Transverse colon (tissue), 4 donors: ENCODE measurements at regions not wholly inside any gene's neighbourhood (a gene's known extent, or its start where the extent isn't known, plus 50 kb on each side); places are given as distances from the start of the nearest gene placed in this dataset.

ENCODE experiments used
- DNase-seq: peaks from one replicate; pipeline ENCODE4 v3.0.0-alpha.2; 2019
- H3K27ac ChIP-seq, 4 donors: fragments of 200-600 bp; sonication (generic); 2 replicates each; pipeline ENCODE4 v1.5.1; 2016 to 2018; ENCODE audit warnings: inconsistent platforms in 4 of 4
- H3K27me3 ChIP-seq: fragments of 200-600 bp; sonication (generic); 2 replicates; pipeline ENCODE4 v1.5.1; 2017; ENCODE audit warnings: inconsistent platforms
- H3K36me3 ChIP-seq, 4 donors: fragments of 200-600 bp; sonication (generic); 2 replicates each; pipeline ENCODE4 v1.5.1; 2017 to 2019; ENCODE audit warnings: inconsistent platforms in 4 of 4
- H3K4me1 ChIP-seq, 4 donors: fragments of 200-600 bp; sonication (generic); 2 replicates each; pipeline ENCODE4 v1.5.1; 2017 to 2020; ENCODE audit warnings: inconsistent platforms in 4 of 4
- H3K4me3 ChIP-seq, 4 donors: fragments of 200-600 bp; sonication (generic); 1 replicate in 1 of 4; 2 replicates in 3 of 4; pipeline versions ENCODE4 v1.5.1 to v1.6.1; 2017 to 2019; ENCODE audit warnings: inconsistent platforms in 4 of 4
- H3K9me3 ChIP-seq, 2 donors: fragments of 200-600 bp; sonication (generic); 2 replicates each; pipeline ENCODE4 v1.5.1; 2017 to 2019; ENCODE audit warnings: inconsistent platforms in 2 of 2
- CTCF ChIP-seq, 5 experiments: fragments of 200-600 bp in 3 of 5; fragments of 450-650 bp in 2 of 5; sonication (generic) in 3 of 5; IDR thresholded peaks; 1 replicate in 2 of 5; 2 replicates in 3 of 5; pipeline ENCODE4 v1.5.1; 2016 to 2017; ENCODE audit warnings: antibody characterized with exemption in 5 of 5, inconsistent platforms in 3 of 5, mild to moderate bottlenecking in 2 of 5, moderate library complexity in 1 of 5
- EP300 ChIP-seq: sonication (generic); formaldehyde crosslinking; IDR thresholded peaks from one replicate; pipeline ENCODE4 v1.6.1; 2017; ENCODE audit warnings: antibody characterized with exemption, low read depth
- POLR2A ChIP-seq: fragments of 450-650 bp; IDR thresholded peaks from one replicate; pipeline ENCODE4 v1.6.1; 2016; ENCODE audit warnings: antibody characterized with exemption, mild to moderate bottlenecking, moderate library complexity
- POLR2AphosphoS5 ChIP-seq, 3 donors: sonication (generic); formaldehyde crosslinking; IDR thresholded peaks; one replicate each; pipeline ENCODE4 v1.6.1; 2016; ENCODE audit warnings: antibody characterized with exemption in 3 of 3
- WGBS, 2 donors: methylation state at CpG; one replicate each; pipeline ENCODE4 v1.1.5; 2018; ENCODE audit warnings: low coverage in 1 of 2; 5-methylcytosine and 5-hydroxymethylcytosine counted together
- in situ Hi-C, 4 donors: fragments of 200-750 bp; cut with MboI; loops; one replicate each; pipeline versions ENCODE4 v1.15.0 to v1.15.1; 2017; ENCODE audit warnings: low sequenced_read_pairs in 3 of 4, low pct_ligation_motif_present in 1 of 4, low pct_unique_long_range_greater_than_20kb in 1 of 4
- intact Hi-C: fragments of 100-400 bp; cut with DNase I; formaldehyde crosslinking; loops from one replicate; pipeline ENCODE4 v1.15.1; 2023; ENCODE audit warnings: low total_unique reads

GRCh38 chr3:31416980-31417379, 115.7 kb upstream of the STT3B start:
- intact Hi-C loops = no loop called here

GRCh38 chr3:31417486-31417885, 115.2 kb upstream of the STT3B start:
- TF ChIP-seq EP300 = no peak
- TF ChIP-seq POLR2A = no peak
- TF ChIP-seq POLR2AphosphoS5 (IDR thresholded peaks at IDR 0.05) = no peak
- TF ChIP-seq CTCF (IDR thresholded peaks at IDR 0.05) = no peak
- in situ Hi-C loops (no loop called here), intact Hi-C loops (no loop called here)

More at GRCh38 chr3:31416980-31417379, 115.7 kb upstream of the STT3B start:
- TF ChIP-seq POLR2AphosphoS5 (IDR thresholded peaks at IDR 0.05) (no peak), CTCF (IDR thresholded peaks at IDR 0.05) (no peak), POLR2A (no peak)
- Histone ChIP-seq H3K4me3 (no peak overlapping the region), H3K4me1 (no peaks in the 10 kb centered on the region), H3K27me3 (no peaks in the 10 kb centered on the region), H3K27ac (no peak overlapping the region), H3K9me3 (no peaks in the 10 kb centered on the region), H3K36me3 (no peaks in the 10 kb centered on the region)
- no peak for DNase-seq
- in situ Hi-C loops = no loop called here
- WGBS, 2 donors = 86 to 88% methylated on average over 3 to 4 of the region's 4 CpGs

GRCh38 chr3:31420311-31420710, 112.4 kb upstream of the STT3B start:
- DNase-seq = no peak
- in situ Hi-C loops (no loop called here), intact Hi-C loops (no loop called here)
- Histone ChIP-seq H3K4me1 (no peaks in the 10 kb centered on the region), H3K9me3 (no peaks in the 10 kb centered on the region), H3K4me3 (no peak overlapping the region), H3K27ac (no peak overlapping the region), H3K36me3 (no peaks in the 10 kb centered on the region), H3K27me3 (no peaks in the 10 kb centered on the region)
- no peak for TF ChIP-seq EP300
- TF ChIP-seq CTCF (IDR thresholded peaks at IDR 0.05) = no peak
- no peak for TF ChIP-seq POLR2A
- no peak for TF ChIP-seq POLR2AphosphoS5 (IDR thresholded peaks at IDR 0.05)
- 81 to 88% methylated on average over 4 of the region's 4 CpGs for WGBS, 2 donors

More at GRCh38 chr3:31417486-31417885, 115.2 kb upstream of the STT3B start:
- H3K27me3 ChIP-seq = no peaks in the 10 kb centered on the region
- DNase-seq = no peak
- H3K9me3 ChIP-seq = no peaks in the 10 kb centered on the region
- no peak overlapping the region for H3K4me3 ChIP-seq
- no peaks in the 10 kb centered on the region for H3K36me3 ChIP-seq
- H3K4me1 ChIP-seq = no peaks in the 10 kb centered on the region
- H3K27ac ChIP-seq = no peak overlapping the region
- WGBS, 2 donors = 75 to 88% methylated on average over 1 of the region's 1 CpG

GRCh38 chr3:31421314-31422048, 111.2 kb upstream of the STT3B start:
- in situ Hi-C loops = no loop called here
- no peak for DNase-seq
- WGBS, 2 donors = 88 to 100% methylated on average over 1 to 2 of the region's 2 CpGs

More at GRCh38 chr3:31421314-31422048, 111.2 kb upstream of the STT3B start:
- H3K4me3 ChIP-seq = no peak overlapping the region
- no peaks in the 10 kb centered on the region for H3K4me1 ChIP-seq
- H3K9me3 ChIP-seq = no peaks in the 10 kb centered on the region
- intact Hi-C loops = no loop called here
- H3K27me3 ChIP-seq = no peaks in the 10 kb centered on the region
- TF ChIP-seq POLR2AphosphoS5 (IDR thresholded peaks at IDR 0.05) (no peak), CTCF (IDR thresholded peaks at IDR 0.05) (no peak), POLR2A (no peak), EP300 (no peak)
- no peaks in the 10 kb centered on the region for H3K36me3 ChIP-seq
- H3K27ac ChIP-seq = no peak overlapping the region
